HG03558 (cell line): ENCODE measurements at regions not wholly inside any gene's neighbourhood (a gene's known extent, or its start where the extent isn't known, plus 50 kb on each side); places are given as distances from the start of the nearest gene placed in this dataset.

Experiments
- ATAC-seq: cut with Tn5 transposase; IDR thresholded peaks from one replicate; pipeline ENCODE4 v1.9.1; 2021; ENCODE audit warnings: moderate number of reproducible peaks; ENCODE audit not compliant: unreplicated experiment; ENCODE audit errors: extremely low read depth

GRCh38 chr2:129428086-129428660 lies 551.3 kb upstream of the RAB6C start:
- no peak for ATAC-seq

GRCh38 chr2:129430911-129431310 lies 548.6 kb upstream of the RAB6C start:
- no peak for ATAC-seq

- ATAC-seq, result no peak
These were observed 547.6 kb upstream of the RAB6C start for GRCh38 chr2:129431881-129432280.

- no peak for ATAC-seq
These were observed 542.7 kb upstream of the RAB6C start for GRCh38 chr2:129436809-129437208.

GRCh38 chr2:129437725-129438124 lies 541.7 kb upstream of the RAB6C start:
- no peak for ATAC-seq

GRCh38 chr2:129438501-129439057 lies 540.9 kb upstream of the RAB6C start:
- no peak for ATAC-seq

GRCh38 chr2:129439406-129440302 lies 539.8 kb upstream of the RAB6C start:
- no peak for ATAC-seq

- ATAC-seq, result no peak
These were observed 537.9 kb upstream of the RAB6C start for GRCh38 chr2:129441610-129442009.

GRCh38 chr2:129443235-129443864 lies 536.1 kb upstream of the RAB6C start:
- no peak for ATAC-seq

GRCh38 chr2:129443865-129444739 lies 535.4 kb upstream of the RAB6C start:
- no peak for ATAC-seq

- no peak for ATAC-seq
These were observed 534.7 kb upstream of the RAB6C start for GRCh38 chr2:129444751-129445150.

- ATAC-seq, result no peak
These were observed 522.8 kb upstream of the RAB6C start for GRCh38 chr2:129456691-129457090.

GRCh38 chr2:129457277-129457818 lies 522.1 kb upstream of the RAB6C start:
- ATAC-seq, result no peak

GRCh38 chr2:129458006-129458405 lies 521.5 kb upstream of the RAB6C start:
- ATAC-seq, result no peak

- ATAC-seq, result no peak
These were observed 521.0 kb upstream of the RAB6C start for GRCh38 chr2:129458436-129458835.

GRCh38 chr2:129459200-129459876 lies 520.1 kb upstream of the RAB6C start:
- no peak for ATAC-seq

GRCh38 chr2:129459881-129460280 lies 519.6 kb upstream of the RAB6C start:
- no peak for ATAC-seq

- ATAC-seq, result no peak
These were observed 518.9 kb upstream of the RAB6C start for GRCh38 chr2:129460299-129461198.
